IMR-90 (cell line): ENCODE measurements at regions not wholly inside any gene's neighbourhood (a gene's known extent, or its start where the extent isn't known, plus 50 kb on each side); places are given as distances from the start of the nearest gene placed in this dataset.

Experiments
- BHLHE40 ChIP-seq: fragments of 150-350 bp; IDR thresholded peaks from 2 replicates; pipeline ENCODE4 v1.6.1; 2016; ENCODE audit warnings: mild to moderate bottlenecking, low read depth, low read length
- CHD1 ChIP-seq: IDR thresholded peaks from 2 replicates; pipeline ENCODE4 v1.6.1; 2012; ENCODE audit warnings: low read depth, low read length, improper control_type of control experiment
- CTCF ChIP-seq: conservative IDR thresholded peaks from 2 replicates; pipeline ENCODE4 v1.5.1; 2012; ENCODE audit warnings: mild to moderate bottlenecking, low read depth, low read length, improper control_type of control experiment
- MAFK ChIP-seq: IDR thresholded peaks from 2 replicates; pipeline ENCODE4 v1.6.1; 2012; ENCODE audit warnings: low read depth, low read length, improper control_type of control experiment
- RFX5 ChIP-seq: IDR thresholded peaks from 2 replicates; pipeline ENCODE4 v1.8.0; 2012; ENCODE audit warnings: low read depth, mild to moderate bottlenecking, low read length, moderate library complexity
- SMC3 ChIP-seq: fragments of 150-350 bp; IDR thresholded peaks from 2 replicates; pipeline ENCODE4 v1.6.1; 2016; ENCODE audit warnings: low read depth, mild to moderate bottlenecking, antibody characterized with exemption, low read length, moderate library complexity

DNA sequence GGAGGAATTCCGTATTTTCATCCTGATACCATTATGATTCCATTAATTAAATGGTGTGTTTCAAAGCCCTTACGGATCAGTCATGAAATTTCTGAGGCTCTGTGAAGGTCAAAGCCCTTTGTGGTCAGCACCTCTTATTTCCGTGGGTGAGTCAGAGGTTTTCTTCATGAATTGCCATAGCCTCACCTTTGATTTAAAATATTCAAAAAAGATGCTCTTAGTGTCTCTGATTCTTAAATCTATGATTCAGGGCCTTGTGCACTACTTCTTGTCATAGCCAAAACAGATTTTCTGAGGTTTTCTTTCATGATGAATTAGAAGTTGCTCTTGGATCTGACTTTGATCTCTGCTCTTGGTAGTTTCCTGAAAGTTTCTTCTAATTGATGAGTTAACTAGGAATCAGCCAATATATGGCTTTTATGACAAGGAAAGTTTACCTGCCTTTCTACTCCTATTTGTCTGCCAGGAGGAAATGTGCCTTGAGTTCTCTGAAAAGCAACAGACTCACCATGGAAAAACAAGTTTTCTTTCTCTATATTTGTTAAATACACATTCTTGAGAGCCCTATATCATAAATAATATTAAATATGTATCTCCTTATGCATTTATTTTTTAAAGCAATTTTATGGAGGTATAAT, 613.0 kb downstream of the UTRN start:
- TF ChIP-seq BHLHE40 = no peak
- no peak for TF ChIP-seq MAFK
- no peak for TF ChIP-seq CTCF
- no peak for TF ChIP-seq RFX5
- no peak for TF ChIP-seq SMC3
- no peak for TF ChIP-seq CHD1
